ENCODE measurements at regions not wholly inside any gene's neighbourhood (a gene's known extent, or its start where the extent isn't known, plus 50 kb on each side); places are given as distances from the start of the nearest gene placed in this dataset.

DNA sequence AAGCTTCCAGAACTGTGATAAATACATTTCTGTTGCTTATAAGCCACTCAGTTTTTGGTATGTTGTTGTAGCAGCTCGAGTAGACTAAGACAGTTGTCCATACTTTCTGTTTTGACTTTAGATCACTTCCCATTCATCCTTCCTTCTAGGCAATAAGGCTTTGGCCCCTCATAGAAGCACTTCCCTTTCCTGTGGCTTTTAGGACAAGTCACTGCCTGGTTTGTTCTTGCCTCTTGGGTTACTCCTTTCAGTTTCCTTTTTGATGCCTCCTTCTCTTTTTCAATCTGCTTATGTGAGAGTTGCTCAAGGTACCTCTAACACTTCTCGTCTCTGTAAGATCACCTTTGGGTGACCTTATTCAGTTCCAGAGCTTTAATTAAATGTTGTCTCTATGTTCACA lies 72.4 kb upstream of the NTRK2 start:
- H3K4me3 ChIP-seq (replicated peaks; ENCODE audit: insufficient read depth, low read length) = no peak overlapping the region; the same call in 1 of the 2 replicates
- peak overlapping the region; percentile 1; the same call in 1 of the 2 replicates for H3K27ac ChIP-seq (replicated peaks)
- TF ChIP-seq, protein P1, sequence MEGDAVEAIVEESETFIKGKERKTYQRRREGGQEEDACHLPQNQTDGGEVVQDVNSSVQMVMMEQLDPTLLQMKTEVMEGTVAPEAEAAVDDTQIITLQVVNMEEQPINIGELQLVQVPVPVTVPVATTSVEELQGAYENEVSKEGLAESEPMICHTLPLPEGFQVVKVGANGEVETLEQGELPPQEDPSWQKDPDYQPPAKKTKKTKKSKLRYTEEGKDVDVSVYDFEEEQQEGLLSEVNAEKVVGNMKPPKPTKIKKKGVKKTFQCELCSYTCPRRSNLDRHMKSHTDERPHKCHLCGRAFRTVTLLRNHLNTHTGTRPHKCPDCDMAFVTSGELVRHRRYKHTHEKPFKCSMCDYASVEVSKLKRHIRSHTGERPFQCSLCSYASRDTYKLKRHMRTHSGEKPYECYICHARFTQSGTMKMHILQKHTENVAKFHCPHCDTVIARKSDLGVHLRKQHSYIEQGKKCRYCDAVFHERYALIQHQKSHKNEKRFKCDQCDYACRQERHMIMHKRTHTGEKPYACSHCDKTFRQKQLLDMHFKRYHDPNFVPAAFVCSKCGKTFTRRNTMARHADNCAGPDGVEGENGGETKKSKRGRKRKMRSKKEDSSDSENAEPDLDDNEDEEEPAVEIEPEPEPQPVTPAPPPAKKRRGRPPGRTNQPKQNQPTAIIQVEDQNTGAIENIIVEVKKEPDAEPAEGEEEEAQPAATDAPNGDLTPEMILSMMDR (IDR thresholded peaks at IDR 0.05; ENCODE audit: insufficient read depth, low read length) = no peak
- TF ChIP-seq, protein P2, sequence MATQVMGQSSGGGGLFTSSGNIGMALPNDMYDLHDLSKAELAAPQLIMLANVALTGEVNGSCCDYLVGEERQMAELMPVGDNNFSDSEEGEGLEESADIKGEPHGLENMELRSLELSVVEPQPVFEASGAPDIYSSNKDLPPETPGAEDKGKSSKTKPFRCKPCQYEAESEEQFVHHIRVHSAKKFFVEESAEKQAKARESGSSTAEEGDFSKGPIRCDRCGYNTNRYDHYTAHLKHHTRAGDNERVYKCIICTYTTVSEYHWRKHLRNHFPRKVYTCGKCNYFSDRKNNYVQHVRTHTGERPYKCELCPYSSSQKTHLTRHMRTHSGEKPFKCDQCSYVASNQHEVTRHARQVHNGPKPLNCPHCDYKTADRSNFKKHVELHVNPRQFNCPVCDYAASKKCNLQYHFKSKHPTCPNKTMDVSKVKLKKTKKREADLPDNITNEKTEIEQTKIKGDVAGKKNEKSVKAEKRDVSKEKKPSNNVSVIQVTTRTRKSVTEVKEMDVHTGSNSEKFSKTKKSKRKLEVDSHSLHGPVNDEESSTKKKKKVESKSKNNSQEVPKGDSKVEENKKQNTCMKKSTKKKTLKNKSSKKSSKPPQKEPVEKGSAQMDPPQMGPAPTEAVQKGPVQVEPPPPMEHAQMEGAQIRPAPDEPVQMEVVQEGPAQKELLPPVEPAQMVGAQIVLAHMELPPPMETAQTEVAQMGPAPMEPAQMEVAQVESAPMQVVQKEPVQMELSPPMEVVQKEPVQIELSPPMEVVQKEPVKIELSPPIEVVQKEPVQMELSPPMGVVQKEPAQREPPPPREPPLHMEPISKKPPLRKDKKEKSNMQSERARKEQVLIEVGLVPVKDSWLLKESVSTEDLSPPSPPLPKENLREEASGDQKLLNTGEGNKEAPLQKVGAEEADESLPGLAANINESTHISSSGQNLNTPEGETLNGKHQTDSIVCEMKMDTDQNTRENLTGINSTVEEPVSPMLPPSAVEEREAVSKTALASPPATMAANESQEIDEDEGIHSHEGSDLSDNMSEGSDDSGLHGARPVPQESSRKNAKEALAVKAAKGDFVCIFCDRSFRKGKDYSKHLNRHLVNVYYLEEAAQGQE (IDR thresholded peaks at IDR 0.05; ENCODE audit: insufficient replicate concordance, low read depth) = no peak
- peak; percentile 93 for TF ChIP-seq SPI1 (IDR thresholded peaks at IDR 0.05; ENCODE audit: borderline replicate concordance, low read depth)
- no peak for TF ChIP-seq POLR2AphosphoS5 (IDR thresholded peaks at IDR 0.05; ENCODE audit: low read depth)
- peaks cover 2% of the 10 kb centered on the region for H3K27me3 ChIP-seq (ENCODE audit: insufficient read depth, poor library complexity, severe bottlenecking)
- DNase-seq (ENCODE audit: low read depth in 1 of 2, low spot score in 1 of 2) = peak; percentile 37 to 71

DNA sequence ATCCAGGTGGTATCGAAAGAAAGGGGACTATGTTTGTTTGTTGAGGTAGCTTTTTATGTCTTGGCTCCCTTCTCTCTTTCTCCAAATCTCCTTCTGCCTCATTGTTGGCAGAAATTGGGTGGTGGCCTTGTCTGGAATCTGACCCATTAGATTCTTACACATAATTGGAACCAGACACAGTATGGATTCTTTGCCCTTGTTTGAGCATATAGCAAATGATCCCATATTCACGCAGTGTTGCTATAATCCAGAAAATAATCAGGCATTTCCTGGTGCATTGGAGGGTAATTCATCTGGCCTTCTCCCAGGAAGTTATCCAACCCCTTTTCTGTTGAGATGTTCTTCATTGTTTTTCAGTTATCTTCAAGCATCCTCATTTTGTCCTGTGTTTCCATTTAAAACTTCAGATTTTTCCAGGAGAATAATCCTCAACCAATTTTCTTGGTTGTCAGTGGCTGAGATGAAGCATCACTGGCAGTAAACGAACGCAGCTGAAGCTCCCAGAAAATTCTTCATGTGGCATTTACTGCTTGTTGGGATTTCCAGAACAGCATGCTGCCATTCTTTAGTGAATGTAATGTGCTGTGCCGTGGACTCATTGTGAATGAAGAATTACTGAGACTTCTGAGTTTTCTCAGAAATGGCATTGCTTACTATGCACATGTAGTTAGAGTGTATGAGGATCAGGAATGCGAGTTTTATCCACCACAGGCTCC lies 70.5 kb upstream of the NTRK2 start:
- H3K27me3 ChIP-seq (ENCODE audit: insufficient read depth, poor library complexity, severe bottlenecking) = peaks cover 2% of the 10 kb centered on the region
- no peak for DNase-seq (ENCODE audit: low read depth in 1 of 2, low spot score in 1 of 2)
- H3K27ac ChIP-seq (replicated peaks) = no peak overlapping the region
- no peak overlapping the region for H3K4me3 ChIP-seq (replicated peaks; ENCODE audit: insufficient read depth, low read length)
- TF ChIP-seq GABPA (IDR thresholded peaks at IDR 0.05; ENCODE audit: low read depth) = no peak
- no peak for TF ChIP-seq SPI1 (IDR thresholded peaks at IDR 0.05; ENCODE audit: borderline replicate concordance, low read depth)
- TF ChIP-seq POLR2AphosphoS5 (IDR thresholded peaks at IDR 0.05; ENCODE audit: low read depth) = no peak
- TF ChIP-seq, protein P2 (IDR thresholded peaks at IDR 0.05; ENCODE audit: insufficient replicate concordance, low read depth) = no peak
- TF ChIP-seq, protein P1 (IDR thresholded peaks at IDR 0.05; ENCODE audit: insufficient read depth, low read length) = no peak

DNA sequence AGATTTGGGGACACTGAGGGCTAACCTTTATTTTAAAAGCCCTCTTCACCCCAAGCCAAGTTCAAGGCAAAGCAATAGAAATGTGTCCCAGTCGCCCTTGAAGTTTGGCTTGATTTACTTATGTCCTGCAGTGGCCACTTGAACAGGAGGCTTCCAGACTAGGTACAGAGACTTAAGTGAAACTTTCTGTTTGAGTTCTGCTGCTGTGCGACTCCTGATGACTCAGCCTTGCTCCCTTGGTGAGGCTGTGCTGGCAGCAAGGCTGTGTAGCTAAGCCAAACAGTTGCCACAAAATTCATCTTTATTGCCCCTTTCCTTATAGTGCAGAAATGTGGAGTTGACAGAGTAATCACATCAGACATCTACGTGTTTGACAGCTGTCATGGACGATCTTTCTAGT lies 68.8 kb upstream of the NTRK2 start:
- Histone ChIP-seq H3K27ac (replicated peaks) (no peak overlapping the region), H3K27me3 (ENCODE audit: insufficient read depth, poor library complexity, severe bottlenecking) (peaks cover 2% of the 10 kb centered on the region), H3K4me3 (replicated peaks; ENCODE audit: insufficient read depth, low read length) (no peak overlapping the region)
- TF ChIP-seq, protein P1 (IDR thresholded peaks at IDR 0.05; ENCODE audit: insufficient read depth, low read length) = no peak
- TF ChIP-seq SPI1 (IDR thresholded peaks at IDR 0.05; ENCODE audit: borderline replicate concordance, low read depth) (no peak), POLR2AphosphoS5 (IDR thresholded peaks at IDR 0.05; ENCODE audit: low read depth) (no peak), GABPA (IDR thresholded peaks at IDR 0.05; ENCODE audit: low read depth) (no peak)
- TF ChIP-seq, protein P2 (IDR thresholded peaks at IDR 0.05; ENCODE audit: insufficient replicate concordance, low read depth) = no peak
- DNase-seq (ENCODE audit: low read depth in 1 of 2, low spot score in 1 of 2) = no peak

Data from HL-60 (cell line).